Stimulated activated CD4-positive, alpha-beta T cell treated with anti-CD3 and anti-CD28 coated beads, Interleukin-2, amount 100 ng/mL, for 24 hours (primary cell): ENCODE measurements at regions not wholly inside any gene's neighbourhood (a gene's known extent, or its start where the extent isn't known, plus 50 kb on each side); places are given as distances from the start of the nearest gene placed in this dataset.

Experiments used
- DNase-seq, 2 donors: peaks; one replicate each; pipeline ENCODE4 v3.0.0-alpha.2; 2020

- no peak for DNase-seq
Measured at GRCh38 chr1:229980009-229980408, 87.0 kb upstream of the GALNT2 start.

- no peak for DNase-seq
Measured at GRCh38 chr1:229981736-229982135, 85.3 kb upstream of the GALNT2 start.

DNA sequence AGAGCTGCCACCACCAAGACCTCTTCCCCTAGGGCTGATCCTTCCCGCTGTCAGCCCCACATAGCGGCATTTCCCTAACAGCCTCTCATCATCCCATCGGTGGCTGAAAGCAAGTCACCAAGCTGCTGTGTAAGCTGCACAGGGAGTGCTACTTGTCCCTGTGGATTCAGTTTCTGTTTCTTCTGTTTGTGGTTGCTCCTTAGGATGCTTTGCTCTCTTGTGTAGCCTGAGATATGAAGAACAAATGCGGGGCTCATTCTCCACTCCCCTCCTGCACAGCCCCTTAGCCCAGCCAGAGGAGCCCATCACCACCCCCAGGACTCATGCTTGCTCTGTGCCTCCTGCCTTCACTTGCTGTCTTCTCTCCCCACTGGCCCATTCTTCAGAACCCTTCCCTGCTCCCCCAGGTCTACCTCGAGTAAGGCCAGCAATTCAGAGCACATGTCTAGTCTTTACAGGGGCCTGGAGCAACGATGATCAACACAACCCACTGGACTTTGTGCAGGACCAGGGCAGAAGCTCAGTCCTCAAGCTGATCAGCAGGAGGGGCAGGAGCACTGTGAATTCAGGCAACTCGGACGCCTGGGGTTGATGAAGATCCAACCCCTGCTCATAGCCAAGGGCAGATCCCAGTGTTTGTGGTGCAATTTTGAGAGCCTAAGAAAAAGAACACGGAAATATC, 82.6 kb upstream of the GALNT2 start:
- DNase-seq: no peak

- DNase-seq: no peak
Measured at GRCh38 chr1:229984992-229985612, 81.9 kb upstream of the GALNT2 start.

- DNase-seq: no peak
Measured at GRCh38 chr1:229985613-229986010, 81.4 kb upstream of the GALNT2 start.

GRCh38 chr1:229986737-229987337, 80.2 kb upstream of the GALNT2 start:
- DNase-seq: no peak

GRCh38 chr1:229987953-229988352, 79.1 kb upstream of the GALNT2 start:
- no peak for DNase-seq

GRCh38 chr1:229988534-229988933, 78.5 kb upstream of the GALNT2 start:
- DNase-seq: no peak

- peak in 1 of 2 donors; percentile 9 for DNase-seq
Measured at GRCh38 chr1:229989591-229990248, 77.3 kb upstream of the GALNT2 start.

DNA sequence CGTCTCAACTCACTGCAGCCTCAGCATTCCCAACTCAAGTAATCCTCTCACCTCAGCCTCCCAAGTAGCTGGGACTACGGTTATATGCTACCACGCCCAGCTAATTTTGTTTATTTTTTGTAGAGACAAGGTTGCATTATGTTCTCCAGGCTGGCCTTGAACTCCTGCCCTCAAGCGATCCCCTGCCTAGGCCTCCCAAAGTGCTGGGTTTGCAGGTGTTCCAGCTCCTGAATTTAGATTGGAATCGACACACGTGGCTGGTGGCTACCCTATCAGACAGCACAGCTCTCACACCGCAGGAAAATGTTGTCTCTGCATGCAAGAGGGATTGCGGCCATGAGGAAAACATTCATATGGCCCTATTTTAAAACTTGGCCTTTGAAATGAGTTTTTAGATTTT, 76.7 kb upstream of the GALNT2 start:
- DNase-seq: no peak

DNA sequence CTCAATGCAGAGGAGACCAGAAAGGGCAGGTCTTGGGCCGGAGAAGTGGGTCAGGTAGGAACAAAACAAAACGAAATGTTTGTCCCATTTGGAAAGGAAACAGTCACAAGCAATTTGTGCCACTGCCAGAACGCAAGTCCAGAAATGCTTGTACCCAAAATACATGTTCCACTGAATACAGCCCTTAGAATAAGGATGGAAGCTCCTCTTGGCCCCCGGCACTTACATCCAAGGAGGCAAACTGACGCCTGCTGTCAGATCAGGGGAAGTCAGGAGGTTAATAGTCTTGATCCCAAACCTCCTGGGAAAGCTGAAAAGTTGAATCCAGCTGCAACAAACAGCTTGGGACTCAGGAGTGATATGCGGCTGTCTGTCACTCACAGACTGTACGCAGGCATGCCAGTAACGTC, 75.9 kb upstream of the GALNT2 start:
- DNase-seq: no peak

- no peak for DNase-seq
Measured at GRCh38 chr1:229991724-229992333, 75.2 kb upstream of the GALNT2 start.

- DNase-seq: no peak
Measured at GRCh38 chr1:229993060-229993459, 74.0 kb upstream of the GALNT2 start.

DNA sequence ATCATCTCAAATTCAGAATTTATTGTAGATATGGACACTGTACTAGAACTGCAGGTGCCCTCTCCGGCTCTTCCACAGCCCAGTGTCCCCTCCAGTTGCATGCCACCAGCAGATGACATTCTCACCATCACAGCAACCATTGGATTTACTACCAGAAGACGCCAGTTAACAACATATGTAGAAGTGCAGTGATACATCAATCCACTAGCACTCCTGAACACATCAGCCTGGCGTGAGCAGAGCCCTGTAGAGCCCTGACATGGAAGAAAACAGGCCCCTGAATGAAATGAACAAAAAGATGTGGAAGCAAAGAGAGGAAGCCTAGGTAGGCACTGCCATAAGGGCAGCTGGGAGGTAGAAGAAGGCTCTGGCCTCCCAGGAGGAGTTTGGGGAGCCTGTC, 73.1 kb upstream of the GALNT2 start:
- DNase-seq: no peak

- no peak for DNase-seq
Measured at GRCh38 chr1:229999004-229999670, 67.9 kb upstream of the GALNT2 start.

DNA sequence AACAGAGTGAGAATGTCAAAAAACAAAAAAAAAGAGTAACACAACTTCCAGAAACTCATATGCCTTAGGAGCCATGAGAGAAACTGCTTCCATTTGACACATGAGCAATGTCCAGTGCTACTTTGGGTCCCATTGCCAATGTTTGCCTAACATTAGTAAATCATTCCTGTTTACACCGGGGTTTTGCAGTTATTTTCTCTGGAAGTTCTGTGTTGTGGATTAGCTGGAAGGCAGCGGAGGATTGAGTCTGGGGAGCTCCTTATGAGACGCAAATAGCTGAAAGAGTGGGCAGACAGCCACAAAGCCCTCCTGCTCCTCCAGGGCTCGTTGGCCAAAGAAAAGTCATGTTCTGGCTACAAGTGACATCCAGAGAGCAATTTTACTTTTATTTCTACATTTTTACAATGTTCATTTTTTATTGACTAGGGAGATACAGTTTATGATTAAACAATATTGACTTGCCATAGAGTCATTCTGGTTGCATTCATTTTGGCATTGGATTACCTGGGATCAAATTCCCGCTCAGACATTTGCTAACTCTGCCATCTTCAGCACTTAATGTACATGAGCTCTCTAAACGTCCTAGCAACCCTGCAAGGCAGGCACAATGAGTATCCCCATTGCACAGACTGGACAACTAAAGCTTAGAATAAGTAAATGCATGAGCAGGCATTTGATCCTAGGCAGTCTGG, 66.4 kb upstream of the GALNT2 start:
- DNase-seq: no peak

DNA sequence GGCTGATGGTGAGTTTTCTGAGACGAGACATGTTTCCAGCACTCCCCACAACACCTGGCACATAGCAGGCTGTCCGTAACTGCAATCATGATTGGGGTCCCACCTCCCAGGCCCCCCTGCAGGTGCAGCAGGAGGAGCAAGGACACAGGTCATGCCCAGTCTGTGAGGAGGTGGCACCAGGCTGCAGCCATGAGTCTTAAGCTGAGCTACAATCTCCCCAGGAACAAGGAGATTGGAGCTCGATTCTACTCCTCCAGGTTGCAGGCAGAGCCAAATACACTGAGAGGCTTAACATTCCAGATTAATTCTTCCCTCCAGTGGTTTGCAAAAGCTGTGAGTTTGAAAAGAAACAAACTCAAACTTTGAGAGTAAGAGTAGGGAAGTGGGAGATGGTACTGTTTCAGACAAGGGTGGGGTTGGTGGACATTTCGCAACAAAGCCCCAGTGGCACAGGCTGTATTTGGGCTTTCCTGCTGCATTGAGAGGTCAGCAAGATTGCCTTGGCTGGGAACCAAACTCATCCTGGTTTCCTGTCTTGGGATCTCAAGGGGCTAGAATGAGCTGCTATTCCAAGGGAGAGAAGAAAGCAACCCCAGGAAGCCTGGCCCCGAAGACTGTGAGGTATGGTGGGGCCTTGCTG, 64.8 kb upstream of the GALNT2 start:
- no peak for DNase-seq

- DNase-seq: no peak
Measured at GRCh38 chr1:230003409-230003808, 63.6 kb upstream of the GALNT2 start.

DNA sequence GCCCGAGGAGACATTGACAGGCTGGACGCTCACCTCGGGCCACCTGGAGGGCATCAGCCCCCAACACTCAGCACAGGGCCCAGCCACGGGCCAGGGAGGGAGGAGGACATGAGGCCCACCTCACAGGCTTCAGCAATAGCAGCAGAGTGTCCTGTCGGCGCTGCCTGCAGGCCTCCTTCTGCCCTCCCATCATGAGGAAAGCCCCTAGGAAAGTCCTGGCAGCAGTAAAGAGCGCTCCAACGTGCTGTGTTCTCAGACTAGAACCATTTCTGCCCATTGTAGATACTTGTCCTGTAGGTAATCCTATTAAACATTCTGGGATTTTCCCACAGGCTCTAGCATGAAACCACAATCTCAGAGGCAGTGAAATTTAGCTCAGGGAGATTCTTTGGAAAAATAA, 62.0 kb upstream of the GALNT2 start:
- DNase-seq: no peak

DNA sequence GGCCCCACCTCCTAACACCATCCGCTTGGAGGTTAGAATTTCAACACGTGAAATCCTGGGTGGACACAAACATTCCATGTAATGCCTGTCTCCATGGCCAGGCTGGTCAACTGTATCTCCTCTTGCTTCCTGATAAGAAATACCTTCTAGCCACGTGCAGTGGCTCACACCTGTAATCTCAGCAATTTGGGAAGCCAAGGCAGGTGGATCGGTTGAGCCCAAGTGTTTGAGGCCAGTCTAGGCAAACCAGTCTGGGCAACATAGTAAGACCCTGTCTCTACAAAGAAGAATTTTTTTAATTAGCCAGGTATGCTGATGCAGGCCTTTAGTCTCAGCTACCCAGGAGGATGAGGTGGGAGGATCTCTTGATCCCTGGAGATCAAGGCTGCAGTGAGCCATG, 58.3 kb upstream of the GALNT2 start:
- no peak for DNase-seq

GRCh38 chr1:230009611-230010313, 57.3 kb upstream of the GALNT2 start:
- no peak for DNase-seq
